GM23248 (cell line): ENCODE measurements at regions not wholly inside any gene's neighbourhood (a gene's known extent, or its start where the extent isn't known, plus 50 kb on each side); places are given as distances from the start of the nearest gene placed in this dataset.

Experiments
- DNase-seq: peaks from one replicate; pipeline ENCODE4 v3.0.0-alpha.2; 2015
- H2AFZ ChIP-seq: fragments of 200-600 bp; sonication (generic); 2 replicates; pipeline ENCODE4 v1.6.1; 2016; ENCODE audit warnings: antibody characterized with exemption
- H3F3A ChIP-seq: fragments of 200-600 bp; sonication (generic); 2 replicates; pipeline ENCODE4 v1.6.1; 2016; ENCODE audit warnings: mild to moderate bottlenecking, antibody characterized with exemption, mixed run types; ENCODE audit not compliant: insufficient read depth
- H3K27ac ChIP-seq: fragments of 200-600 bp; sonication (generic); 2 replicates; pipeline ENCODE4 v1.5.1; 2016; ENCODE audit warnings: mild to moderate bottlenecking
- H3K27me3 ChIP-seq: fragments of 200-600 bp; sonication (generic); replicated peaks from 2 replicates; pipeline ENCODE4 v1.6.1; 2016; ENCODE audit warnings: mild to moderate bottlenecking; ENCODE audit not compliant: insufficient read depth
- H3K36me3 ChIP-seq: fragments of 200-600 bp; sonication (generic); 2 replicates; pipeline ENCODE4 v1.6.1; 2016; ENCODE audit warnings: low read depth, mild to moderate bottlenecking
- H3K4me1 ChIP-seq: fragments of 200-600 bp; sonication (generic); 2 replicates; pipeline ENCODE4 v1.6.1; 2016; ENCODE audit warnings: mild to moderate bottlenecking; ENCODE audit not compliant: insufficient read depth
- H3K4me2 ChIP-seq: fragments of 200-600 bp; sonication (generic); one replicate; pipeline ENCODE4 v1.6.1; 2016; ENCODE audit warnings: mild to moderate bottlenecking; ENCODE audit not compliant: unreplicated experiment
- H3K4me3 ChIP-seq: fragments of 200-600 bp; sonication (generic); 2 replicates; pipeline ENCODE4 v1.5.1; 2016; ENCODE audit warnings: mild to moderate bottlenecking
- H3K79me2 ChIP-seq: fragments of 200-600 bp; sonication (generic); 2 replicates; pipeline ENCODE4 v1.6.1; 2016; ENCODE audit warnings: mild to moderate bottlenecking; ENCODE audit not compliant: insufficient read depth
- H3K9ac ChIP-seq: fragments of 200-600 bp; sonication (generic); 2 replicates; pipeline ENCODE4 v1.6.1; 2016; ENCODE audit warnings: mild to moderate bottlenecking
- H3K9me2 ChIP-seq: fragments of 200-600 bp; sonication (generic); 2 replicates; pipeline ENCODE4 v1.6.1; 2016; ENCODE audit warnings: mixed run types, mild to moderate bottlenecking, moderate library complexity; ENCODE audit not compliant: insufficient read depth
- H3K9me3 ChIP-seq: fragments of 200-600 bp; sonication (generic); one replicate; pipeline ENCODE4 v1.6.1; 2017; ENCODE audit warnings: low read depth
- H4K20me1 ChIP-seq: fragments of 200-600 bp; sonication (generic); 2 replicates; pipeline ENCODE4 v1.6.0; 2016; ENCODE audit not compliant: insufficient read depth
- EZH2 ChIP-seq: fragments of 200-600 bp; sonication (generic); IDR thresholded peaks from 2 replicates; pipeline ENCODE4 v1.6.1; 2018; ENCODE audit warnings: antibody characterized with exemption, mild to moderate bottlenecking; ENCODE audit not compliant: insufficient read depth, poor library complexity, severe bottlenecking
- EZH2phosphoT487 ChIP-seq: fragments of 200-600 bp; sonication (generic); IDR thresholded peaks from 2 replicates; pipeline ENCODE4 v1.6.1; 2018; ENCODE audit warnings: antibody characterized with exemption, moderate library complexity, mild to moderate bottlenecking, low read depth; ENCODE audit not compliant: insufficient read depth
- WGBS, 2 experiments: methylation state at CpG; one replicate each; pipeline ENCODE4 v1.1.6; 2015 to 2017; ENCODE audit warnings: low lambda C conversion rate in 2 of 2, low coverage in 1 of 2; ENCODE audit errors: missing lambda C conversion rate in 2 of 2; 5-methylcytosine and 5-hydroxymethylcytosine counted together
- in situ Hi-C: fragments of 300-500 bp; cut with MboI; formaldehyde crosslinking; loops from 2 replicates; pipeline ENCODE4 v1.15.0; 2020

DNA sequence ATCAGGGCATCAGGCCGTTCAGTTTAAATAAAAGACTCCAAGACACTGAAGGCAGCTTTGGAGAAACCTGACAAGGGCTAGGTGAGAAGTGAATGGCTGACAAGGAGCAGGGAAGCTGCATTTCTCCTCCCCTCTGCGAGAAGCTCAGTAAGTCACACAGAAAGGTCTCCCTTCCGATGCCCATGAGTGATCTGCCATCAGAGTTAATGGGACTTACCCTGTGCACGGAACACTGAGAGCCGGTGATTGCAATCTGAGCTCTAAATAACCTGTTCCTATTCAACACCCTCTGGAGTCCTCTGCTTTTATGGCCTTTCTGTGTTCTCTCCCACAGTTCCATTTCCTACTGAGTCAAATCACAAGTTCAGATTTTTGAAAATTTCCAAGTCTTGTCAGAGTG, 322.2 kb upstream of the MYT1L start:
- 35 to 46% methylated on average over 5 of the region's 5 CpGs for WGBS, 2 experiments
- H2AFZ ChIP-seq = no peak overlapping the region
- no peak for TF ChIP-seq EZH2phosphoT487
- no peak for TF ChIP-seq EZH2
- H3K4me2 ChIP-seq = no peak overlapping the region
- in situ Hi-C loops = no loop called here
- no peaks in the 10 kb centered on the region for H4K20me1 ChIP-seq
- no peak overlapping the region for H3K27ac ChIP-seq
- no peaks in the 10 kb centered on the region for H3K36me3 ChIP-seq
- DNase-seq = no peak
- no peak overlapping the region for H3K9ac ChIP-seq
- no peaks in the 10 kb centered on the region for H3F3A ChIP-seq
- H3K4me1 ChIP-seq = no peaks in the 10 kb centered on the region
- no peaks in the 10 kb centered on the region for H3K79me2 ChIP-seq
- H3K9me3 ChIP-seq = no peaks in the 10 kb centered on the region
- H3K27me3 ChIP-seq = no peaks in the 10 kb centered on the region
- no peak overlapping the region for H3K4me3 ChIP-seq
- H3K9me2 ChIP-seq = no peaks in the 10 kb centered on the region

DNA sequence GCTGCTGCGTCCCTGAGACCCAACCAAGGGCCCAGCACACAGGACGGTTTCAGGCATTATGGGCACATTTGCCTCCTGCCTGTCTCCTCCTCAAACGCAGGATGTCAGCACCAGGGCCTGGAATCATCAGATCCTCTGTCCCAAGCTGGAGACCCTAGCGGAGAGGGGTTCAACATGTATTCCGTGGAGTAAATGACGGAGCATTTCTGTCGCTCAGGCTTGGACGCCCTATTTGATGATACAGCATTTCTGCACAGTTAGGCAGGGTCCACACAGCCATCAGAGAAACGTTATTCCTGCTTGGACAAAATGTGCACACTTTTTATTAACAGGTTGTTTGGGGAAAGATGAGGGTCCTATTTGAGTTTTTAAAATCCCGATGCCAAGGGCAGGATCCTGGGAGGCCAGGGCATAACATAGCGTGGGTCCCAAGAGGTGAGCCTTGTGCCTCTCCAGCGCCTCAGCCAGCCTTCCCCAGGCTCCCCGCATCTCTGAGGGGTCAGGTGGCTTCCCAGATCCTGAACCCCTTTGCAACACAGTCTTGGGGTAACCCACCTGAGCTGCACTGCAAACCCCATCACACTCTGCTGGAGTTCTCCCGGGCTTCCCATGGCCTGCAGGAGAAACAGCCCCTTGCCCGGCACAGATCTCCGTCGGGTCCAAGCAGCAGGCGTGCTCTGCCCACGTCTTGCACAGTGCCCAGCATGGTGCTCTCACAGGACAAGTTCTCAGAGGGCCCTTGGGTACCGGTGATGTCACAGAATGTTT, 319.7 kb upstream of the MYT1L start:
- no peak overlapping the region for H3K4me2 ChIP-seq
- no peak for DNase-seq
- H3K79me2 ChIP-seq = no peaks in the 10 kb centered on the region
- no peaks in the 10 kb centered on the region for H3K9me3 ChIP-seq
- H3K9ac ChIP-seq = no peak overlapping the region
- H3K4me1 ChIP-seq = no peaks in the 10 kb centered on the region
- no peak overlapping the region for H3K4me3 ChIP-seq
- no peaks in the 10 kb centered on the region for H3K27me3 ChIP-seq
- H3K27ac ChIP-seq = no peak overlapping the region
- H2AFZ ChIP-seq = no peak overlapping the region
- H3K9me2 ChIP-seq = no peaks in the 10 kb centered on the region
- in situ Hi-C loops = no loop called here
- no peak for TF ChIP-seq EZH2phosphoT487
- TF ChIP-seq EZH2 = no peak
- no peaks in the 10 kb centered on the region for H3F3A ChIP-seq
- WGBS, 2 experiments = 59 to 60% methylated on average over 20 of the region's 20 CpGs
- no peaks in the 10 kb centered on the region for H4K20me1 ChIP-seq
- H3K36me3 ChIP-seq = no peaks in the 10 kb centered on the region

DNA sequence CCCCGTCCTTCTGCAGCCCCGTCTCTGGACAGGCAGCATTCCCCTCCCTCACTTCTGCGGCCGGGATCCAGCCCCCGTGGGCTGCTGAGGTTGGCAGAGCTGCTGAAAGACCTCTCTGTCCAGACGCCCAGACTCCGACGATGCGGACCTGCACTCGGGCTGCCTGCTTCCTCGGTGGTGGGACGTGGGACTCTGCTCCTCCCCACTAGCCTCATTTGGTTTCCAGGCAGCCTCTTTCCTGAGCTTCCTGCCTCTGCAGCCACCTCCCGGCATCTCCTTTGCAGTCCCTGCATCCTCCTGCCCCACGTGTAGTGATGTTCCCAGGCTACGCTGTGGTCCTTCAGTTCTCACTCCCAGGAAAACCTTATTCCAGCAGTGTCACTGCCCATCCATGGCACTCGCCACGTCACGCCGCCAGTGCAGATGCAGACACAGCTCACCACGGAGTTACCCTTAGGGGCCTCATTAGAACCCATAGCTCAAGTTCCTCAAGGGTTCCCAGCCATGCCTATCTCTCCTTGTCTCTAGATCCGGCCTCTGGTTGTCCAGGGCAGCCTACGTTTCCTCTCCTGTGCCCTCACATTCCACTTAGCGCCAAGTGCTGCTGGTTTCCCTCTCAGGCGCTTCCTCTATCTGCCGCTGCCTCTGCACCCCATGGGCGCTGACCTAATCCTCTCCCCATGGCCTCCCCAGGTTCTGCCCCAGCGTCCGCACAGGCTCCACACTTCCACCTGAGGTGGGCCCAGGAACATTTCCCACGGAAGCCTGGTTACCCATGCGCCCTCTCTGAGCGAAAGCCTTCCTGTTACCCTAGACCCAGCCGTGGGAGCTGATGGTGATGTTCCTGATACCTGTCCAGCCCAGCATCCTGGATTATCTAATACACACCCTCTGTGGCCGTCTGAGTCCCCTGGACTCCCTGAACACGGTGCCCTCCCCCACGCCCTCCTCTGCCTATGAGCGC, 318.3 kb upstream of the MYT1L start:
- DNase-seq = no peak
- TF ChIP-seq EZH2phosphoT487 (no peak), EZH2 (no peak)
- Histone ChIP-seq H3K79me2 (no peaks in the 10 kb centered on the region), H3K4me3 (no peak overlapping the region), H4K20me1 (no peaks in the 10 kb centered on the region), H3K27me3 (no peaks in the 10 kb centered on the region), H3K27ac (no peak overlapping the region), H3K36me3 (no peaks in the 10 kb centered on the region), H3F3A (no peaks in the 10 kb centered on the region), H3K4me1 (no peaks in the 10 kb centered on the region), H3K9ac (no peak overlapping the region), H3K4me2 (no peak overlapping the region), H3K9me2 (no peaks in the 10 kb centered on the region), H3K9me3 (no peaks in the 10 kb centered on the region), H2AFZ (no peak overlapping the region)
- 36 to 37% methylated on average over 36 of the region's 36 CpGs for WGBS, 2 experiments
- in situ Hi-C loops = no loop called here

DNA sequence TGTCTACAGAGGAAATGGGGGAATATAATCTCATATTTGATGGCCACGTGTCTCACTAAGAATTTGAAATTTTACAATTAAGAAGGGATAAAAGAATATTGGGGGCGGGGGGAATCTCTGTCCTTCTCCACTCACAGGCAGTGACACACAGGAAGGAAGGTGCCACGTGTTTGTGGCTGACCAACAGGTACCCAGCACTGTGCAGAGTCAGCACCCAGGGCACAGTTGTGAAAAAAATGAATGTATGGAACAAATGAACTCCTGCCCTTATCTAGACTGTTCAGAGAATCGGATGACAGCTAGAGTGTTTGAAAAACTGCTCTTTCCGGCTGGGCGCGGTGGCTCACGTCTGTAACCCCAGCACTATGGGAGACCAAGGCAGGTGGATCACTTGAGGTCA, 317.0 kb upstream of the MYT1L start:
- Histone ChIP-seq H3K27ac (no peak overlapping the region), H3F3A (no peaks in the 10 kb centered on the region), H3K9ac (no peak overlapping the region), H3K27me3 (no peaks in the 10 kb centered on the region), H2AFZ (no peak overlapping the region), H3K4me1 (no peaks in the 10 kb centered on the region), H3K79me2 (no peaks in the 10 kb centered on the region), H3K9me2 (no peaks in the 10 kb centered on the region), H3K4me3 (no peak overlapping the region), H3K9me3 (no peaks in the 10 kb centered on the region), H3K36me3 (no peaks in the 10 kb centered on the region), H3K4me2 (no peak overlapping the region), H4K20me1 (no peaks in the 10 kb centered on the region)
- in situ Hi-C loops = no loop called here
- no peak for DNase-seq
- 49 to 57% methylated on average over 8 of the region's 8 CpGs for WGBS, 2 experiments
- TF ChIP-seq EZH2phosphoT487 (no peak), EZH2 (no peak)
